AG10803 (cell line): ENCODE measurements at regions not wholly inside any gene's neighbourhood (a gene's known extent, or its start where the extent isn't known, plus 50 kb on each side); places are given as distances from the start of the nearest gene placed in this dataset.
"Not testable (repeated sequence)": the region's sequence is repeated elsewhere in the genome, so short reads cannot be mapped to it uniquely, and the experiment has no call there.

Experiments used
- DNase-seq: peaks from one replicate; pipeline ENCODE4 v3.0.0; 2010; ENCODE audit warnings: low read depth
- H3K4me3 ChIP-seq: 2 replicates; pipeline ENCODE4 v1.5.1; 2011; ENCODE audit warnings: mild to moderate bottlenecking, low read length, control low read depth
- TF ChIP-seq, protein P1 (sequence below): conservative IDR thresholded peaks from 2 replicates; pipeline ENCODE4 v1.5.1; 2011; ENCODE audit warnings: mild to moderate bottlenecking, low read length, control low read depth, inconsistent platforms

DNA sequence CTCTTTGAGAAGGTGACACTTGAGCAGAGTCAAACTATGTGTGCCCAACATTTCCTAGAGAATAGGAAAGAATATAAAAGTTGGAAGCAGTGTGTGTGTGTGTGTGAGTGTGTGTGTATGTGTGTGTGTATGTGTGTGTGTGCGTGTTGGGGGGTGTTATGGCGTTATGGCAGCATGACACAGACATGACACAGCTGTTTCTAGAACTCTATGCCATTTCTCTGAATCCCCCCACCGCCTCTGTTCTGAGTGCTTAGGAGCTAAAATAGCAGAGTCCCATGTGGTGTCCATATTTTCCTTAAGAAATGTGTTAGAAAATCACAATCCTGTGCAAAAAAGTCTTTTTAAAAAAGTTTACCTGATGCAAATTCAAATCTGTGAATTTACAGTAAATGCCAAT is 556.1 kb downstream of the RWDD3 start:
- no peak overlapping the region for H3K4me3 ChIP-seq
- DNase-seq, result no peak
- TF ChIP-seq, protein P1, sequence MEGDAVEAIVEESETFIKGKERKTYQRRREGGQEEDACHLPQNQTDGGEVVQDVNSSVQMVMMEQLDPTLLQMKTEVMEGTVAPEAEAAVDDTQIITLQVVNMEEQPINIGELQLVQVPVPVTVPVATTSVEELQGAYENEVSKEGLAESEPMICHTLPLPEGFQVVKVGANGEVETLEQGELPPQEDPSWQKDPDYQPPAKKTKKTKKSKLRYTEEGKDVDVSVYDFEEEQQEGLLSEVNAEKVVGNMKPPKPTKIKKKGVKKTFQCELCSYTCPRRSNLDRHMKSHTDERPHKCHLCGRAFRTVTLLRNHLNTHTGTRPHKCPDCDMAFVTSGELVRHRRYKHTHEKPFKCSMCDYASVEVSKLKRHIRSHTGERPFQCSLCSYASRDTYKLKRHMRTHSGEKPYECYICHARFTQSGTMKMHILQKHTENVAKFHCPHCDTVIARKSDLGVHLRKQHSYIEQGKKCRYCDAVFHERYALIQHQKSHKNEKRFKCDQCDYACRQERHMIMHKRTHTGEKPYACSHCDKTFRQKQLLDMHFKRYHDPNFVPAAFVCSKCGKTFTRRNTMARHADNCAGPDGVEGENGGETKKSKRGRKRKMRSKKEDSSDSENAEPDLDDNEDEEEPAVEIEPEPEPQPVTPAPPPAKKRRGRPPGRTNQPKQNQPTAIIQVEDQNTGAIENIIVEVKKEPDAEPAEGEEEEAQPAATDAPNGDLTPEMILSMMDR, result no peak

DNA sequence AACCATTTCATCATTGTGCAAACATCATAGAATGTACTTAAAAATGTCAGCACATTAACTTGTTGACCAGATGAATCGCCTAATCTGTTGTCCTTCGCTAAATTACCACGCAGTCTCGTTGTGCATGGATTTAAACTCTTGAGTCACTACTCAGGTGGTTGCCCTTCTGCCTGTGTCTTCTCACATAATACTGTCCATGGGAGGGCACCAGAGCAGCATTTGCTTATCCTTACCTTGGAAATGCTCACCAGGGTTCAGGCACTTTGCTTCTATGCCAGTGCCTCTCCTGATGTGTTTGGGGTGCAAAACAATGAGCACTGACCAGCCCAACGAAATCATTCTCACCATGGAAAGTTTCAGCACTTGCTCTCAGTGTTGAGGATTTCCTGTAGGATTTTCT is 559.9 kb downstream of the RWDD3 start:
- TF ChIP-seq, protein P1, result no peak; the same call in 1 of the 2 replicates
- H3K4me3 ChIP-seq, result no peak overlapping the region
- no peak for DNase-seq

DNA sequence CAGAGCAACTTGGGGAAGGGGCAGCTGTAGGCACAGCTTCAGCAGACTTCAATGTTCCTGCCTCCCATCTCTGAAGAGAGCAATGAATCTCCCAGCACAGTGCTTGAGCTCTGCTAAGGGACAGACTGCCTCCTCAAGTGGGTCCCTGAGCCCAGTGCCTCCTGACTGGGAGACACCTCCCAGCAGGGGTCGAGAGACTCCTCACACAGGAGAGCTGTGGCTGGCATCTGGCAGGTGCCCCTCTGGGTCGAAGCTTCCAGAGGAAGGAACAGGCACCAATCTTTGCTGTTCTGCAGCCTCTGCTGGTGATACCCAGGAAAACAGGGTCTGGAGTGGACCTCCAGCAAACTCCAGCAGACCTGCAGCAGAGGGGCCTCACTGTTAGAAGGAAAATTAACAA is 563.8 kb downstream of the RWDD3 start:
- H3K4me3 ChIP-seq, DNase-seq: not testable (repeated sequence)

DNA sequence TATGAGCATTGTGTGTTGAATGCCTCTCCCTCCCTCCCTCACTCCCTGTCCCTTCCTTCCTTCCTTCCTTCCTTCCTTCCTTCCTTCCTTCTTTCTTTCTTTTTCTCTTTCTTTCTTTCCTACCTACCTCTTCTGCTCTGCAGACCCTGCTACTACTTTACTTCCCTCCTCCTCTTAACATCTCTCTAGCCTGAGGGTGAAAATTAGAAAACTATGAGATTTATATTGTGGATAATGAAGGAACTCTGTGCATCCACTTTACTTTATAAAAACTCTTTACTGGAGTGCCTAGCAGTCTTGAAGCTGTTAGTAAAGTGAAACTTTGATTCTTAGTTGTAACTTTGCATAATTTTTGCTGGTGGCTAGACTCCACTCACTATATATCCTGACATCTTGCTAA is 572.2 kb downstream of the RWDD3 start:
- TF ChIP-seq, protein P1, result no peak
- no peak overlapping the region for H3K4me3 ChIP-seq
- no peak for DNase-seq

DNA sequence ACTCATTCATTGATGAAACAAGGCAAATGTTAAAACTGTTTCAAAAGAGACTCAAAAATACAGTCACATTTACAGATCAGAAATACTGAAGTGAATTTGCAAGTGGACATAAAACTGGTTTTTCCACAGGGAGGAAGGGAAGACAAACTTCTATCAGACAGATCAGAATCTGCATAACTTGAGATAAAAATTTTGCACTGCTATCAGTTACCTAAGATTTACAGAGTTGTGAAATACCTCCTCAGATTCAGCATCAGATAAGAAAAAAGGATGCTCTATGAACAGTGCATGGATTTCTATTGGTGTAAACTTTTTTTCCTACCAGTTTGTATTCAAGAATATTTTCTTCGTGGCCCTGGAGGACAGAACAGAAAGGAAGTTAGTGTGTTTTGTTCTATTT is 575.4 kb downstream of the RWDD3 start:
- H3K4me3 ChIP-seq, result no peak overlapping the region
- no peak for DNase-seq
- TF ChIP-seq, protein P1, result no peak

DNA sequence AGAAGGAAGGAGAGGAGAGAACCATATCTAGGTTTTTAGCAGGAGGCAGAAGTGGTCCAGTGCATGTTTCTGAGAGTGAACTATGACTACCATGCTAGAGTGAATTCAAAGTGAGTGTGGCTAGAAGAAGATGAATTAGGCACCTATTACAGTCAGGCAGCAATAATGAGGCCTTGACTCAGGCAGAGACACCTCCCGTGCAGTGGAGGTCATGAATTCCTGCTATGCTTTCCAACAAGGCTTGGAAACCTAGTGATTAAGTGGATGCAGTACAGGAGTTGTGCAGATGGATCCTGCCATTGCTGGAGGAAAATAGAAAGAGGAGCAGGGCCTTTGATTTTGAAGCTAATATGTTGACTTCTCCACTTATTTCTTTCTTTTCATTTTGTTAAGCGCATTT is 581.5 kb downstream of the RWDD3 start:
- DNase-seq, result no peak
- H3K4me3 ChIP-seq, result no peak overlapping the region
- TF ChIP-seq, protein P1, result no peak

DNA sequence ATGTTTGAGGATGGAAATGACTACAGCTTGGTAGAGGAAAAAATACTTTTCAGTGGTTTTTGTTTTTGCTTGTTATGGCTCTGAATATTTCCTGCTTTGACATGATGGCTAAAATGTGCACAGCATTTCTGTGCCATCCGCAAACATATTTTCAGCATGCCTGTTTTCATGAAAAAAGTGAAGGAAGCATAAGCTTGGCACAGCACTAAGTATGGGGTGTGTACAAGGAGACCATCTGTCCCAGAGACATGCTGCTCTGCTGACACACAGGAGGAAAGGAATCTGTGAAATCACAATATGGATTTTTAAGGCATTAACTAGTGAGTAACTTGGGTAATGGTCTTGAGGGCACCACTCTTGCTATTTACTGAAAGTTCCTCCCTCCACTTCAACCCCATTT is 595.5 kb downstream of the RWDD3 start:
- TF ChIP-seq, protein P1, result no peak
- H3K4me3 ChIP-seq, result no peak overlapping the region
- no peak for DNase-seq

DNA sequence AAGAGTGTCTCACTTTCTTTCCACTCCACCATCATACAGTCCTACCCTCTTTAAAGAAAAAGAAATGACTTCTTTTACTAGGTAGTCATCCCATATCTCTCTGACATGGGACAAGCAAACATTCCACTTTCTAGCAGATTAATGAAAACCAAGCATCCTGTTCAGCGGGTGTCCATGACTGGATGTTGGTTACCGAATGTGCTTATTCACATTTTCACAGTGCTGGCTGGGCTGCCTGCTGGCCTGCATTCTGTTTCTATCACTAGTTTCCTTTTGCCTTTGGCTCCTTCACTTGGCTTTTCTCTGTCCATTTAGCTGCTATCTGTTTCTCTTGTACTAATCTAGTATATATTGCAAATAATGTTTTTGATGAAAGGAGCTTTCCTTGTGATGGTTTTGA is 598.4 kb downstream of the RWDD3 start:
- no peak overlapping the region for H3K4me3 ChIP-seq
- TF ChIP-seq, protein P1, result no peak
- DNase-seq, result no peak
